ENCODE measurements at regions not wholly inside any gene's neighbourhood (a gene's known extent, or its start where the extent isn't known, plus 50 kb on each side); places are given as distances from the start of the nearest gene placed in this dataset.

- BruUV-seq (replicated peaks), result no TSS peak
Observed at GRCh38 chr20:48155268-48155667, 370.0 kb upstream of the SULF2 start.

GRCh38 chr20:48154040-48154765 lies 368.9 kb upstream of the SULF2 start:
- no peak for ATAC-seq
- ChIA-PET POLR2A (no interaction called here), CTCF (ENCODE audit: low intra/inter-chr PET ratio, low total read pairs) (no interaction called here)
- TF ChIP-seq SMAD3 (CRISPR knock-in tag; IDR thresholded peaks at IDR 0.05) (no peak), NR1H2 (CRISPR knock-in tag; IDR thresholded peaks at IDR 0.05; ENCODE audit: borderline replicate concordance, low read depth) (no peak), BCLAF1 (IDR thresholded peaks at IDR 0.05) (no peak), GMEB2 (CRISPR knock-in tag; IDR thresholded peaks at IDR 0.05; ENCODE audit: low read depth) (no peak), FOXO1 (CRISPR knock-in tag; IDR thresholded peaks at IDR 0.05) (no peak), DBP (CRISPR knock-in tag; IDR thresholded peaks at IDR 0.05; ENCODE audit: not compliant biosample characterization) (no peak), ZNF256 (CRISPR knock-in tag; conservative IDR thresholded peaks at IDR 0.05) (no peak)
- H3K27me3 ChIP-seq (ENCODE audit: control insufficient read depth in 1 of 2, insufficient read depth in 2 of 2, low read length in 2 of 2), result peaks cover 3 to 38% of the 10 kb centered on the region in 2 experiments; a peak in 4 of 5 replicates
- no peaks in the 10 kb centered on the region for H4K20me1 ChIP-seq (ENCODE audit: insufficient read depth, low read length)
- peaks cover 12% of the 10 kb centered on the region for H3K9me3 ChIP-seq (ENCODE audit: low read length)
- in situ Hi-C loops (cut with HindIII; ENCODE audit: extremely low pct_ligation_motif_present, low pct_unique_long_range_greater_than_20kb) (no loop called here), intact Hi-C loops (cut with micrococcal nuclease; ENCODE audit: unreplicated experiment) (no loop called here)
- no peak for DNase-seq (ENCODE audit: low spot score)
- no peaks in the 10 kb centered on the region for H3K4me1 ChIP-seq (ENCODE audit: insufficient read depth, low read length)
- no peak overlapping the region for H3K4me2 ChIP-seq (ENCODE audit: low read depth, low read length)
- WGBS (ENCODE audit: low lambda C conversion rate), result 19% methylated on average over 14 of the region's 14 CpGs
- no peak overlapping the region for H2AFZ ChIP-seq (ENCODE audit: low read length)
- BruUV-seq (replicated peaks), result no TSS peak
- FAIRE-seq, result no peak
- no peaks in the 10 kb centered on the region for H3K79me2 ChIP-seq (ENCODE audit: insufficient read depth, low read length)
- H3K27ac ChIP-seq (ENCODE audit: extremely low read length, insufficient read depth, low read length), result no peak overlapping the region
- H3K4me3 ChIP-seq (replicated peaks in 1 of 3; ENCODE audit: insufficient read depth in 1 of 3, low read depth in 2 of 3, low read length in 3 of 3), result no peak overlapping the region
- H3K9ac ChIP-seq (ENCODE audit: insufficient read depth, low read depth, low read length), result no peak overlapping the region
- no peaks in the 10 kb centered on the region for H3K36me3 ChIP-seq (replicated peaks in 1 of 2; ENCODE audit: control insufficient read depth in 1 of 2, insufficient read depth in 2 of 2, low read length in 2 of 2)

More at GRCh38 chr20:48155268-48155667, 370.0 kb upstream of the SULF2 start:
- POLR2A ChIA-PET, result no interaction called here
- DNase-seq (ENCODE audit: low spot score) (no peak), ATAC-seq (no peak), FAIRE-seq (no peak)
- Histone ChIP-seq H3K4me1 (ENCODE audit: insufficient read depth, low read length) (no peaks in the 10 kb centered on the region), H3K9me3 (ENCODE audit: low read length) (peaks cover 12% of the 10 kb centered on the region), H2AFZ (ENCODE audit: low read length) (no peak overlapping the region), H3K27me3 (ENCODE audit: control insufficient read depth in 1 of 2, insufficient read depth in 2 of 2, low read length in 2 of 2) (peaks cover 3 to 38% of the 10 kb centered on the region in 2 experiments; a peak in 4 of 5 replicates), H3K27ac (ENCODE audit: extremely low read length, insufficient read depth, low read length) (no peak overlapping the region), H3K79me2 (ENCODE audit: insufficient read depth, low read length) (no peaks in the 10 kb centered on the region), H3K36me3 (replicated peaks in 1 of 2; ENCODE audit: control insufficient read depth in 1 of 2, insufficient read depth in 2 of 2, low read length in 2 of 2) (no peaks in the 10 kb centered on the region), H3K4me2 (ENCODE audit: low read depth, low read length) (no peak overlapping the region), H4K20me1 (ENCODE audit: insufficient read depth, low read length) (no peaks in the 10 kb centered on the region), H3K9ac (ENCODE audit: insufficient read depth, low read depth, low read length) (no peak overlapping the region), H3K4me3 (replicated peaks in 1 of 3; ENCODE audit: insufficient read depth in 1 of 3, low read depth in 2 of 3, low read length in 3 of 3) (no peak overlapping the region)
- CTCF ChIA-PET (ENCODE audit: low intra/inter-chr PET ratio, low total read pairs), result no interaction called here
- 27% methylated on average over 9 of the region's 9 CpGs for WGBS (ENCODE audit: low lambda C conversion rate)
- in situ Hi-C loops (cut with HindIII; ENCODE audit: extremely low pct_ligation_motif_present, low pct_unique_long_range_greater_than_20kb) (no loop called here), intact Hi-C loops (cut with micrococcal nuclease; ENCODE audit: unreplicated experiment) (no loop called here)
- no peak for TF ChIP-seq MXI1 (IDR thresholded peaks at IDR 0.05; ENCODE audit: borderline replicate concordance, low read depth, low read length)
- no peak for TF ChIP-seq ZNF790 (CRISPR knock-in tag; IDR thresholded peaks at IDR 0.05; ENCODE audit: borderline replicate concordance)
- no peak for TF ChIP-seq ZFP41 (CRISPR knock-in tag; IDR thresholded peaks at IDR 0.05; ENCODE audit: borderline replicate concordance)
- no peak for TF ChIP-seq FOXM1 (CRISPR knock-in tag; IDR thresholded peaks at IDR 0.05)
- no peak for TF ChIP-seq ZSCAN9 (CRISPR knock-in tag; IDR thresholded peaks at IDR 0.05; ENCODE audit: borderline replicate concordance)
